Transverse colon (tissue), 4 donors: ENCODE measurements at regions not wholly inside any gene's neighbourhood (a gene's known extent, or its start where the extent isn't known, plus 50 kb on each side); places are given as distances from the start of the nearest gene placed in this dataset.

Source experiments
- DNase-seq: peaks from one replicate; pipeline ENCODE4 v3.0.0-alpha.2; 2019
- H3K27ac ChIP-seq, 4 donors: fragments of 200-600 bp; sonication (generic); 2 replicates each; pipeline ENCODE4 v1.5.1; 2016 to 2018; ENCODE audit warnings: inconsistent platforms in 4 of 4
- H3K27me3 ChIP-seq: fragments of 200-600 bp; sonication (generic); 2 replicates; pipeline ENCODE4 v1.5.1; 2017; ENCODE audit warnings: inconsistent platforms
- H3K36me3 ChIP-seq, 4 donors: fragments of 200-600 bp; sonication (generic); 2 replicates each; pipeline ENCODE4 v1.5.1; 2017 to 2019; ENCODE audit warnings: inconsistent platforms in 4 of 4
- H3K4me1 ChIP-seq, 4 donors: fragments of 200-600 bp; sonication (generic); 2 replicates each; pipeline ENCODE4 v1.5.1; 2017 to 2020; ENCODE audit warnings: inconsistent platforms in 4 of 4
- H3K4me3 ChIP-seq, 4 donors: fragments of 200-600 bp; sonication (generic); 1 replicate in 1 of 4; 2 replicates in 3 of 4; pipeline versions ENCODE4 v1.5.1 to v1.6.1; 2017 to 2019; ENCODE audit warnings: inconsistent platforms in 4 of 4
- H3K9me3 ChIP-seq, 2 donors: fragments of 200-600 bp; sonication (generic); 2 replicates each; pipeline ENCODE4 v1.5.1; 2017 to 2019; ENCODE audit warnings: inconsistent platforms in 2 of 2
- EP300 ChIP-seq: sonication (generic); formaldehyde crosslinking; IDR thresholded peaks from one replicate; pipeline ENCODE4 v1.6.1; 2017; ENCODE audit warnings: antibody characterized with exemption, low read depth
- POLR2A ChIP-seq: fragments of 450-650 bp; IDR thresholded peaks from one replicate; pipeline ENCODE4 v1.6.1; 2016; ENCODE audit warnings: antibody characterized with exemption, mild to moderate bottlenecking, moderate library complexity
- POLR2AphosphoS5 ChIP-seq, 3 donors: sonication (generic); formaldehyde crosslinking; IDR thresholded peaks; one replicate each; pipeline ENCODE4 v1.6.1; 2016; ENCODE audit warnings: antibody characterized with exemption in 3 of 3
- WGBS, 2 donors: methylation state at CpG; one replicate each; pipeline ENCODE4 v1.1.5; 2018; ENCODE audit warnings: low coverage in 1 of 2; 5-methylcytosine and 5-hydroxymethylcytosine counted together
- in situ Hi-C, 4 donors: fragments of 200-750 bp; cut with MboI; loops; one replicate each; pipeline versions ENCODE4 v1.15.0 to v1.15.1; 2017; ENCODE audit warnings: low sequenced_read_pairs in 3 of 4, low pct_ligation_motif_present in 1 of 4, low pct_unique_long_range_greater_than_20kb in 1 of 4
- intact Hi-C: fragments of 100-400 bp; cut with DNase I; formaldehyde crosslinking; loops from one replicate; pipeline ENCODE4 v1.15.1; 2023; ENCODE audit warnings: low total_unique reads
- TF ChIP-seq, protein P1 (sequence below), 5 experiments: fragments of 200-600 bp in 3 of 5; fragments of 450-650 bp in 2 of 5; sonication (generic) in 3 of 5; IDR thresholded peaks; 1 replicate in 2 of 5; 2 replicates in 3 of 5; pipeline ENCODE4 v1.5.1; 2016 to 2017; ENCODE audit warnings: antibody characterized with exemption in 5 of 5, inconsistent platforms in 3 of 5, mild to moderate bottlenecking in 2 of 5, moderate library complexity in 1 of 5

DNA sequence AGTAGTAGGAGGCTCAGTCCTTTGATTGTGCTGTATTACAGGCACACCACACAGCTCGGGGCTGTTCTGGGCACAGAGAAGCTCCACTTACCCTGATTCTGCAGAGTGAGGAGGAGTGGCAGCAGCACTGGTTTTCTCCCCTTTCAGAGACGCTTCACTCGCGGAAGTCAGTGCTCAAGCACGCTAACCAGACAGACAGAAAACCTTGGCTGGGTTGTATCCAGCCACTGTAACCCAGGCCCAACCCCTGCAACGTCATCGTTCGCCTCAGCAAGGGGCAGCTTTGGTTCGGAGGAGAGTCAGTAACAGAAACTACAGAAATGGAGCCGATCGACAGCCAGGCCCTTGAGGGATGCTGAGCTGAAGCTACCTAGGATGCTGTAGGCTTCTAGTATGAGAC, 171.0 kb downstream of the SLC16A9 start:
- Histone ChIP-seq H3K4me1 (peaks cover 0 to 20% (median 7%) of the 10 kb centered on the region in 4 donors), H3K27ac (peak overlapping the region in 2 of 4 donors; percentile 77 to 91), H3K36me3 (no peaks in the 10 kb centered on the region), H3K4me3 (no peak overlapping the region), H3K27me3 (no peaks in the 10 kb centered on the region), H3K9me3 (no peaks in the 10 kb centered on the region)
- intact Hi-C loops (no loop called here), in situ Hi-C loops (no loop called here)
- DNase-seq, result no peak
- TF ChIP-seq POLR2AphosphoS5 (IDR thresholded peaks at IDR 0.05) (no peak), EP300 (no peak), POLR2A (no peak)
- TF ChIP-seq, protein P1, sequence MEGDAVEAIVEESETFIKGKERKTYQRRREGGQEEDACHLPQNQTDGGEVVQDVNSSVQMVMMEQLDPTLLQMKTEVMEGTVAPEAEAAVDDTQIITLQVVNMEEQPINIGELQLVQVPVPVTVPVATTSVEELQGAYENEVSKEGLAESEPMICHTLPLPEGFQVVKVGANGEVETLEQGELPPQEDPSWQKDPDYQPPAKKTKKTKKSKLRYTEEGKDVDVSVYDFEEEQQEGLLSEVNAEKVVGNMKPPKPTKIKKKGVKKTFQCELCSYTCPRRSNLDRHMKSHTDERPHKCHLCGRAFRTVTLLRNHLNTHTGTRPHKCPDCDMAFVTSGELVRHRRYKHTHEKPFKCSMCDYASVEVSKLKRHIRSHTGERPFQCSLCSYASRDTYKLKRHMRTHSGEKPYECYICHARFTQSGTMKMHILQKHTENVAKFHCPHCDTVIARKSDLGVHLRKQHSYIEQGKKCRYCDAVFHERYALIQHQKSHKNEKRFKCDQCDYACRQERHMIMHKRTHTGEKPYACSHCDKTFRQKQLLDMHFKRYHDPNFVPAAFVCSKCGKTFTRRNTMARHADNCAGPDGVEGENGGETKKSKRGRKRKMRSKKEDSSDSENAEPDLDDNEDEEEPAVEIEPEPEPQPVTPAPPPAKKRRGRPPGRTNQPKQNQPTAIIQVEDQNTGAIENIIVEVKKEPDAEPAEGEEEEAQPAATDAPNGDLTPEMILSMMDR (IDR thresholded peaks at IDR 0.05), result no peak
- WGBS, 2 donors, result 97 to 100% methylated on average over 1 to 11 of the region's 11 CpGs

DNA sequence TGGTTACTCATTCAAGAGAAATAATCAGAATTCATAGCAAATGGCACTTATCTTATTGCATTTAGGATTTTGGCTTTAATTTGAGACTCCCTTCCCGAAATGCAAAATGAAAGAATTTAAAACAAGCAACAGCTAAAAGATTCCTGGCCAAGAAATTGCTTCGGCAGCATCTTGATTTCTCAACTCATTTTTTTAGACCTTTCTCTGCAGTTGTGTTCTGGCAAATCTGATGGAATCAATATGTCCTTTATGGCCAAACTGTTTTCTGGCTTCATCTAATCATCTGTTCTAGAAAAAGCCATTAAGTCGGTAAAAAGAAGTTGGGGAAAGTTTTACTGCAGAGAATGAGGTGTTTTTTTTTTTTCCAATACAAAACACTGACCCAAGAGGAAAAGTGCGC, 172.1 kb downstream of the SLC16A9 start:
- TF ChIP-seq EP300, result no peak
- TF ChIP-seq, protein P1 (IDR thresholded peaks at IDR 0.05), result no peak
- no peak for TF ChIP-seq POLR2AphosphoS5 (IDR thresholded peaks at IDR 0.05)
- no peak for TF ChIP-seq POLR2A
- 67 to 72% methylated on average over 4 of the region's 4 CpGs for WGBS, 2 donors
- no peaks in the 10 kb centered on the region for H3K27me3 ChIP-seq
- peak overlapping the region; percentile 67 to 91 (median 78) for H3K27ac ChIP-seq
- H3K4me1 ChIP-seq, result peaks cover 0 to 20% (median 7%) of the 10 kb centered on the region in 4 donors
- H3K4me3 ChIP-seq, result no peak overlapping the region
- DNase-seq, result no peak
- H3K36me3 ChIP-seq, result no peaks in the 10 kb centered on the region
- no peaks in the 10 kb centered on the region for H3K9me3 ChIP-seq
- in situ Hi-C loops (no loop called here), intact Hi-C loops (no loop called here)

DNA sequence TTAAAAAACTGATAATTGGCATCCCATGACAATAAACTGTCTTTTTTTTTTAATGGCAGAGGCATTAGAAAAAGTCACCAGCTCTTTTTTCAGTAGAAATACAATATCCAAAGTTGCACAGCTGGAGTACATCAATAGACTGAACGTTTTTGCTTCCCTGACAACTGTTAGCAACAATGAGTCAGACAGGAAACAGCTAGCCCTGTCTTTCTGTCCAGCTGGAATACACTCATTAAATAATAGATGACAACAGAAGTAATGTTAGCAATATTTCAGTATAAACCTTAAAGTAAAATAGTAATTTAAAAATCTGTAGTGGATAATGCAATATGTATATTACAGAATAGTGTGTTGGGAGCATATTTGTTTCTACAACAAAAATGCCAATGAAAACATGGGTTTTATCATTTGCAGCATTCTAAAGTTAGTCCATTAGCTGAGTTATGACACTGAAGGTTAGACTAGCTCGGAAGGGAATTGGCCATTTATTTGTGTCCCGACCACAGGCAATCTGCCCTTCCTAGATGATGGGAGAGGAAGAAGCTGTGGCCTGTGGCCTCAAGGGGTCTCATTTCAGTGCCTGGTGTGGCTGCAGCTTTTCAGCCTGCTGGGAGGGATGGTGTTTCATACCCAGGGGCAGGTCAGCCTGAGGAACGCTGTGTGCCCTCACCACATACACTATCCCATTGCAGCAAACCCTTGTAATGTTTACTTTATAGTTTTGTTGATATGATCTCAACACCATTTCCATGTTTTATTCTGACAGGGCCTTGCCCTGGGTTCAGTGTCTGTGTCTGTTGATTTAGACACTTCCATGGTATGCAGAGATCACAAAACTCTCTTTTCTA, 173.3 kb downstream of the SLC16A9 start:
- peak overlapping the region; percentile 67 to 91 (median 78) for H3K27ac ChIP-seq
- intact Hi-C loops, result no loop called here
- no peak overlapping the region for H3K4me3 ChIP-seq
- peaks cover 0 to 20% (median 7%) of the 10 kb centered on the region in 4 donors for H3K4me1 ChIP-seq
- 40 to 42% methylated on average over 3 to 4 of the region's 4 CpGs for WGBS, 2 donors
- H3K27me3 ChIP-seq, result no peaks in the 10 kb centered on the region
- no peaks in the 10 kb centered on the region for H3K9me3 ChIP-seq
- no peaks in the 10 kb centered on the region for H3K36me3 ChIP-seq
- in situ Hi-C loops, result no loop called here
- no peak for DNase-seq
- peak; percentile 85 to 93 (median 88) for TF ChIP-seq POLR2AphosphoS5 (IDR thresholded peaks at IDR 0.05)
- TF ChIP-seq EP300, result peak; percentile 14
- TF ChIP-seq, protein P1 (IDR thresholded peaks at IDR 0.05), result no peak
- no peak for TF ChIP-seq POLR2A

DNA sequence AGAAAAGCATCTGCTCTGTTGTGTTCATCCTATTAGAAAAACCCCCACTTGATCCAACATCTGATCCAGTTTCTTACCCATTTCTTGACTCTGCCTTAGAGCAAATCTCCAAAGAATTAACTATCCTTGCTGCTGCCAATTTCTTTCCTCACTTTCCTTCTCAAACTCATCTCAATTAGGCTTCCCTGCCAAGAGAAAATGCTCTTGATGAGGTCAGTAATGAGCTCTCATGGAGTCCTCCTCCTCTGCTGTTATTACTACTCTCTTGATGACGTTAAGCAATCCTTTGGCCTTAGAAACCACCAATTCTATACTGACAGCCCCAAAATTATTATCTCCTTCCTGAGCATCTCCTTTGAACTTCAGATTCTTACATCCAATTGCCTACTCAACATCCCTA, 162.0 kb upstream of the FAM13C start:
- Histone ChIP-seq H3K9me3 (no peaks in the 10 kb centered on the region), H3K4me1 (no peaks in the 10 kb centered on the region), H3K4me3 (no peak overlapping the region), H3K27ac (peak overlapping the region in 2 of 4 donors; percentile 3 to 4), H3K27me3 (no peaks in the 10 kb centered on the region), H3K36me3 (no peaks in the 10 kb centered on the region)
- in situ Hi-C loops, result no loop called here
- TF ChIP-seq POLR2AphosphoS5 (IDR thresholded peaks at IDR 0.05) (no peak), EP300 (no peak), POLR2A (no peak)
- TF ChIP-seq, protein P1 (IDR thresholded peaks at IDR 0.05), result no peak
- intact Hi-C loops, result no loop called here
- 0 to 67% methylated on average over 1 of the region's 1 CpG for WGBS, 2 donors
- DNase-seq, result no peak
